ENCODE measurements at regions not wholly inside any gene's neighbourhood (a gene's known extent, or its start where the extent isn't known, plus 50 kb on each side); places are given as distances from the start of the nearest gene placed in this dataset.
"Not testable (repeated sequence)": the region's sequence is repeated elsewhere in the genome, so short reads cannot be mapped to it uniquely, and the experiment has no call there.

DNA sequence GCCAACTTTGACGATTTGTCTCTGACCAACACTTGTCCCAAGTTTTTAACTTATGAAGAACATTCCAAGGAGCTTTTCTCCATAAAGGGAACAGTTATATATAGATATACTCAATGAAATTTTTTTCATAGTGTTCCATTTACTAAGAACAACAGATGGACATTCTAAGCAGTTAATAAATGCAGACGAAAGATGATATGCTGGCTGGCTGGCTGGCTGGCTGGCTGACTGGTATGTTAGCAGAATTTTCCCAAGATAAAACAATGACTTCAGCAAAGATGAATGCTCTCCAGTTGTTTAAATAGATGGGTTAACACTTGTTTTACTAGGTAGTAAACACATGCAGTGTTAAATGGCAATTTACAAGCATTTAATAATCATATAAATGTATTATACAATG lies 62.2 kb downstream of the SPANXN3 start:
- H3K4me3 ChIP-seq (ENCODE audit: low read depth, low read length), result no peak overlapping the region
- peak; percentile 9 for DNase-seq (ENCODE audit: low read depth)

GRCh38 chrX:143437439-143437838 lies 79.8 kb downstream of the SPANXN3 start:
- no peak for DNase-seq (ENCODE audit: low read depth)
- no peak overlapping the region for H3K4me3 ChIP-seq (ENCODE audit: low read depth, low read length)

DNA sequence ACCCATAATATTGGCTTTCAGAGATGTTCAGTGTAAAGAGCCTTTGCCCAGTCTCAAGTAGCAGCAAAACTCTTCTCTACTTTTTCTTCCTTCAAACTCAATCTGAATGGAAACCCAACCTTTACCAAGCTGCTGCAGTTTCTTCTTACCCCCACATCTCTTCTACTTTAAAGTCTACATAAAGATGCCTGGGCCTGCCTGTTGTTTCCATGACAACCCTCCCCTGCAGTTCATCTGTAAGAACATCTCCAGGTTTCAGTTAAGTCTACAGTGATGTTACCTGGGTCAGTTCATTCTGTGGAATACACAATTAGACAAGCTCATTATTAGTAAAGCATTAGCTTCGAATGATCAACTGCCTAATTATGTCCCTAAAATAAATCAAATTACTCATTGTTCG lies 81.4 kb downstream of the SPANXN3 start:
- DNase-seq (ENCODE audit: low read depth), result no peak
- no peak overlapping the region for H3K4me3 ChIP-seq (ENCODE audit: low read depth, low read length)

- no peak overlapping the region for H3K4me3 ChIP-seq (ENCODE audit: low read depth, low read length)
- no peak for DNase-seq (ENCODE audit: low read depth)
These were observed 87.5 kb downstream of the SPANXN3 start for GRCh38 chrX:143429811-143430210.

DNA sequence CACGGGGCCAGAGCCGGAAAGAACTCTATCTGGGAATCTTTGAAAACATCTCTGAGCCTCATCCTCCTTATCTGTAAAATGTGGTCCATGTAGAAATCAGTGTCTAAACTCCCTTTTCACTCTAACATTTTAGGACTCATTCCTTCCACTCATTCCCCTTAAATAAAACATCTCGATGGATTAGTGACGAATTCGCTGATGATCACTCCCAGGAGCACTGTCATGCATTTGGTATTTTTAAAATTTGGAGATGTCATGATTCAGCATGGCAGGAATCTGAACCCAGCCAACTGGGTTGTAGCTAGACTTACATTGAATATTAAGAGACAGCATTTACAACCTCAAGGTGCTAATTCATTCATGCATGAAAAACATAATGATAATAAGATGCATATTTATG lies 88.1 kb downstream of the SPANXN3 start:
- peak; percentile 0 for DNase-seq (ENCODE audit: low read depth)
- no peak overlapping the region for H3K4me3 ChIP-seq (ENCODE audit: low read depth, low read length)

GRCh38 chrX:143401160-143401559 lies 116.1 kb downstream of the SPANXN3 start:
- H3K4me3 ChIP-seq (ENCODE audit: low read depth, low read length), result no peak overlapping the region
- no peak for DNase-seq (ENCODE audit: low read depth)

DNA sequence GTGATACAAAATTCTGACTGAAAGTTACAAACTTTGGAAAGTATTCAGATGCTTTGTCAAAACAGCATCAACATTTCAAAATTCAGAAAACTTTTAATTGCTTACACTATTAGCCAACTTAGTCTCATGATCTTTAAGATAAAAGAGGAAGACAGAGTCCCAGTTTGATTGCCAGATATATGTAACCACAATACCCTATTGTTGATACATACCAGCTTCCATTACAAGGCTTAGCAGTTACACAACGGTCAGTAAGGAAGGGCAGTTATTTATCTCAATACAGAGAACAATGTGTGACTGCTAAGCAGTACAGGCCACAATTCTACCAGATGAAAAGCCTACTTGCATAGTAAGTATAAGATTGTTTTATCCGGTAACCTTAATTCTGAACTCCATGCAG lies 138.4 kb downstream of the SPANXN3 start:
- no peak for DNase-seq (ENCODE audit: low read depth)
- H3K4me3 ChIP-seq (ENCODE audit: low read depth, low read length), result no peak overlapping the region

GRCh38 chrX:143363419-143363818 lies 153.9 kb downstream of the SPANXN3 start:
- DNase-seq (ENCODE audit: low read depth), result no peak
- H3K4me3 ChIP-seq (ENCODE audit: low read depth, low read length), result no peak overlapping the region

- DNase-seq (ENCODE audit: low read depth), result no peak
- H3K4me3 ChIP-seq (ENCODE audit: low read depth, low read length), result no peak overlapping the region
These were observed 177.1 kb downstream of the SPANXN3 start for GRCh38 chrX:143340190-143340589.

GRCh38 chrX:143336261-143336660 lies 181.0 kb downstream of the SPANXN3 start:
- no peak overlapping the region for H3K4me3 ChIP-seq (ENCODE audit: low read depth, low read length)
- no peak for DNase-seq (ENCODE audit: low read depth)

- no peak for DNase-seq (ENCODE audit: low read depth)
These were observed 197.7 kb downstream of the SPANXN3 start for GRCh38 chrX:143319526-143319925.

GRCh38 chrX:143318857-143319256 lies 198.4 kb downstream of the SPANXN3 start:
- not testable (repeated sequence) for DNase-seq (ENCODE audit: low read depth); H3K4me3 ChIP-seq (ENCODE audit: low read depth, low read length)

More at GRCh38 chrX:143319526-143319925, 197.7 kb downstream of the SPANXN3 start:
- H3K4me3 ChIP-seq (ENCODE audit: low read depth, low read length), result no peak overlapping the region

- no peak for DNase-seq (ENCODE audit: low read depth)
- H3K4me3 ChIP-seq (ENCODE audit: low read depth, low read length), result no peak overlapping the region
These were observed 210.0 kb downstream of the SPANXN3 start for GRCh38 chrX:143306991-143307937.

DNA sequence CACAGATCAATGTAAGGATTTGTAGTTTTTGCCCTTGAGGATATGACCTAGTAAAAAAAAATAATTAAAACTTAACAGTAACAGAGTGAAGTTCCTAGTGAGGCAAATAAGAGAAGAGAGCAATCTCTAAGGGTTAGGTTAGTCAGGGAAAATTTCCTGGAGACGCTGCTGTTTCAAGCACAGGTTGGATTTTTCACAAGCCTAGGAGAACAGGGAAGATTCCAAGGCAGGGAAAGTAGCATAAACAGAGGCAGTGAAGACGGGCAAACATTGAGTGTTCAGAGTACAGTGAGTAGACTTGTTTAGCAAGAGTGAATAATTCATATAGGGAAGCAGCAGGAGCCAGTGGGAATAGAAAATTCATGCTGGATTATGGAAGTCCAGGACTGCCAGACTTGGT lies 212.8 kb downstream of the SPANXN3 start:
- DNase-seq (ENCODE audit: low read depth), result no peak
- H3K4me3 ChIP-seq (ENCODE audit: low read depth, low read length), result no peak overlapping the region

DNA sequence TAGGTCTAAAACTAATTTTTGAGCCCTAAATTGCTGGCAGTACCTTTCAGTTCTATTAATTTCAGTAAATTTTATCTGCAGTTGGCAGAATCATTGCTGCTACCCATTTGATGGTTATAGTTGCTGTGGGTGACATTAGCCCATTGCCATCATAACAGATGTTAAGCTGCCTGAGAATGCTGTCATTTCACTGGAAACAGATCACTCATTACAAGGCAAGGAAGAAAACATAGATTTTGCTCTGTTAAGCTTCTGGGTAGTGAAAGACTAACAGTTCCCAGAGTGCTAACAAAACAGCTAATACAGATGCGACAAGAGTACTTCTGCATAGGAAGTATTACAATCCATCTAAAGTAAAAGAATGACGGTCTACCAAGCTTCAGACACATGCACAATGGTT lies 213.2 kb downstream of the SPANXN3 start:
- no peak overlapping the region for H3K4me3 ChIP-seq (ENCODE audit: low read depth, low read length)
- DNase-seq (ENCODE audit: low read depth), result no peak

DNA sequence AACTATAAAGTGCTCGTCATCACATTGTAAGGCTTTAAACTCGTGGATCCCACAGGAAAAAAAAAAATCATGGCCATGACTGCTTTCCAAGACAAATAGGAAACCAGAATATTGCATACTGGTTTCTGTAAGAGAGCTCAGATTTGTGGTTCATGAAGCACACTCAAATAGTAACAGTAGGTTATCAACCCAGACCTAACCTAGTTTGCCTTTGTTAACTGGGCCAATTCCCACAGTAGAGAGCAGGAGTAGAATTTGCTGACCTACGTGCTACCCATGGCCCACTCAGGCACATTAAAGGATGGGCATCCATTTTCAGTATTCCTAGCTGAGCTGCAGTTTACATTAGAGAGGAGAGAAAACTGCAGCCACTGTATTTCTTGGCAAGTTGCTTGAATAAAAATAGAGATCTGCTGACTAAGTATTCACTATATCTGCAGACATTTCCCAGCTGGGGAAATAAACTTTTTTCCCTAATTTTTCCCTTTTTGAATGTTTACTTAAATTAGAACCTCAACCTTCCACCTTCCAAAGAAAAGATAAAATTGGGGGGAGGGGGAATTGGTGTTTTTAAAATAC lies 218.5 kb downstream of the SPANXN3 start:
- no peak for DNase-seq (ENCODE audit: low read depth)
- no peak overlapping the region for H3K4me3 ChIP-seq (ENCODE audit: low read depth, low read length)

- H3K4me3 ChIP-seq (ENCODE audit: low read depth, low read length), result no peak overlapping the region
- DNase-seq (ENCODE audit: low read depth), result no peak
These were observed 220.8 kb downstream of the SPANXN3 start for GRCh38 chrX:143296521-143296920.

DNA sequence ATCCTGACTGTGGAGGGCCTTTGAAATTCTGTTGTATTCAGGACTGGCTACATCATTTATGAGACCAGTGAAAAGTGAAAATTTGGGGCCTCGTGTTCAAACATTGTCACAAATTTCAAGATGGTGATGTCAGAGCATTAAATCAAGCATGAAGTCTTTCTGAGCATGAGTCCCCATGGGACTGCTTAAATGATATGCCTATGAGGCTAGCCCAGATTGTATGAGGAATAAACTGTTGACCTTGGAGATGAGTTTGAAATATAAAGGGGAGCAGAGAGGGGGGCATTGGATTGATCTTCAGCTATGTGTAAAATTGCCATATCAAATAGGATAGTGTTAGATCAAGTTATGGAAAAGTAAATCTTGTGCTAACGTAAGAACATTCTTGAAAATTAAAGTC lies 230.0 kb downstream of the SPANXN3 start:
- no peak for DNase-seq (ENCODE audit: low read depth)
- no peak overlapping the region for H3K4me3 ChIP-seq (ENCODE audit: low read depth, low read length)

DNA sequence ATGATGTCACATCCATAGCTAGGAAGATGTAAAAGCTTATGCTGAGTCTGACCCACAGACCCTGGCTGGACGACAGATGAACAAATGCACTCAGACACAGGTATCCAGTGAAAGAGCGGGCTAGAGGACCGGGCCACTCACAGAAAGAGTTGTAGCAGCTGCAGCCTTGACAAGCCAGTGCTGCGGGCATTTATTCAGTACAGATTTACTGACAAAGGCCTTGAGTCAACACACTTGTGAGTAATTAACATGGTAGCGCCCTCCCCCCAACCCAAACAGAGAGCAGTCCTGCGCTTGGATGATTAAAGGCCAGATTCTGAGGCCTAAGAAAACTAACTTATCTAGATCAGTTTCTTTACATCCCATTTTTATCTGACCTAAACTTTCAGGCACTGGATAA lies 244.6 kb downstream of the SPANXN4 start:
- no peak for DNase-seq (ENCODE audit: low read depth)
- H3K4me3 ChIP-seq (ENCODE audit: low read depth, low read length), result no peak overlapping the region

DNA sequence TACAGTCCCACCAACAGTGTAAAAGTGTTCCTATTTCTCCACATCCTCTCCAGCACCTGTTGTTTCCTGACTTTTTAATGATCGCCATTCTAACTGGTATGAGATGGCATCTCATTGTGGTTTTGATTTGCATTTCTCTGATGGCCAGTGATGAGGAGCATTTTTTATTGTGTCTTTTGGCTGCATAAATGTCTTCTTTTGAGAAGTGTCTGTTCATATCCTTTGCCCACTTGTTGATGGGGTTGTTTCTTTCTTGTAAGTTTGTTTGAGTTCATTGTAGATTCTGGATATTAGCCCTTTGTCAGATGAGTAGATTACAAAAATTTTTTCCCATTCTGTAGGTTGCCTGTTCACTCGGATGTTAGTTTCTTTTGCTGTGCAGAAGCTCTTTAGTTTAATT lies 218.9 kb downstream of the SPANXN4 start:
- not testable (repeated sequence) for H3K4me3 ChIP-seq (ENCODE audit: low read depth, low read length); DNase-seq (ENCODE audit: low read depth)

GRCh38 chrX:143240658-143241057 lies 214.9 kb downstream of the SPANXN4 start:
- no peak for DNase-seq (ENCODE audit: low read depth)

More at GRCh38 chrX:143240658-143241057, 214.9 kb downstream of the SPANXN4 start:
- H3K4me3 ChIP-seq (ENCODE audit: low read depth, low read length), result no peak overlapping the region

All from skeletal muscle cell (primary cell).